ENCODE measurements at regions not wholly inside any gene's neighbourhood (a gene's known extent, or its start where the extent isn't known, plus 50 kb on each side); places are given as distances from the start of the nearest gene placed in this dataset.

DNA sequence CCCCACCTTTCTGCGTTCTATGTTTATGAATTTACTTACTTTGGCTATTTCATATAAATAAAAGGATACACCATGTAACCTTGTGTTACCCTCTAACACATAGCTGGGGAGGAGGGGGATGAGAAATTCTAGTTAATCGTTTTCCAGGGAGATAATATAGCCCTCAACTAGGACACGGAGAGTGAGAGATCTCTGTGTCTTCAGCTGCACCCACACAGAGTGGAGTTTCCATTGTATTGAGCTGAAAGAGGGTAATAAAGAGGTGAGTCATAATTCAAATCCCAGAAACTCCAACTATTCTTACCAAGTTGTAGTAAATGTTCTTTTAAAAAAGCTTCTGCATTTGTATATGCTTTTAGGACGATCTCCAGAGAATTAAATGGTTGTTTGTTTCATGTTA lies 110.1 kb upstream of the SULT1C3 start:
- no peak overlapping the region for H3K4me3 ChIP-seq (ENCODE audit: low read depth, low read length)
- DNase-seq (ENCODE audit: low read depth) = no peak
- TF ChIP-seq, protein P1, sequence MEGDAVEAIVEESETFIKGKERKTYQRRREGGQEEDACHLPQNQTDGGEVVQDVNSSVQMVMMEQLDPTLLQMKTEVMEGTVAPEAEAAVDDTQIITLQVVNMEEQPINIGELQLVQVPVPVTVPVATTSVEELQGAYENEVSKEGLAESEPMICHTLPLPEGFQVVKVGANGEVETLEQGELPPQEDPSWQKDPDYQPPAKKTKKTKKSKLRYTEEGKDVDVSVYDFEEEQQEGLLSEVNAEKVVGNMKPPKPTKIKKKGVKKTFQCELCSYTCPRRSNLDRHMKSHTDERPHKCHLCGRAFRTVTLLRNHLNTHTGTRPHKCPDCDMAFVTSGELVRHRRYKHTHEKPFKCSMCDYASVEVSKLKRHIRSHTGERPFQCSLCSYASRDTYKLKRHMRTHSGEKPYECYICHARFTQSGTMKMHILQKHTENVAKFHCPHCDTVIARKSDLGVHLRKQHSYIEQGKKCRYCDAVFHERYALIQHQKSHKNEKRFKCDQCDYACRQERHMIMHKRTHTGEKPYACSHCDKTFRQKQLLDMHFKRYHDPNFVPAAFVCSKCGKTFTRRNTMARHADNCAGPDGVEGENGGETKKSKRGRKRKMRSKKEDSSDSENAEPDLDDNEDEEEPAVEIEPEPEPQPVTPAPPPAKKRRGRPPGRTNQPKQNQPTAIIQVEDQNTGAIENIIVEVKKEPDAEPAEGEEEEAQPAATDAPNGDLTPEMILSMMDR (IDR thresholded peaks at IDR 0.05; ENCODE audit: control insufficient read depth, extremely low read depth, insufficient read depth) = no peak

DNA sequence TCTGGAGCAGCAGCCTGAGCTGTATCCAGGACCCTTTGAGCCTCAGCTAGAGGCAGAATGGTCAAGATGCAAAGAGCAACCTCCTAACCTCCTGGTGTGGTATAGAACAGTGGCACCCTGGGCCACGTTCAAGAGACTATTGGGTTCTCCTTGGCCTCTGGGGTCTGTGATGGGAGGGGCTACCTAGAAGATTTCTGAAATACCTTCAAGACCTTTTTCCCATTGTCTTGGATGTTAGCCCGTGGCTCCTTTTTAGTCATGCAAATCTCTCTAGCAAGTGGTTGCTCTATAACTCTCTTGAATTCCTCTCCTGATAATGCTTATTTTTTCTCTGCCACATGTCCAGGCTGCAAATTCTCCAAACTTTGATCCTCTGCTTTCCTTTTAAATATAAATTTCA lies 106.3 kb upstream of the SULT1C3 start:
- DNase-seq (ENCODE audit: low read depth) = no peak
- H3K4me3 ChIP-seq (ENCODE audit: low read depth, low read length) = no peak overlapping the region
- TF ChIP-seq, protein P1 (IDR thresholded peaks at IDR 0.05; ENCODE audit: control insufficient read depth, extremely low read depth, insufficient read depth) = no peak

DNA sequence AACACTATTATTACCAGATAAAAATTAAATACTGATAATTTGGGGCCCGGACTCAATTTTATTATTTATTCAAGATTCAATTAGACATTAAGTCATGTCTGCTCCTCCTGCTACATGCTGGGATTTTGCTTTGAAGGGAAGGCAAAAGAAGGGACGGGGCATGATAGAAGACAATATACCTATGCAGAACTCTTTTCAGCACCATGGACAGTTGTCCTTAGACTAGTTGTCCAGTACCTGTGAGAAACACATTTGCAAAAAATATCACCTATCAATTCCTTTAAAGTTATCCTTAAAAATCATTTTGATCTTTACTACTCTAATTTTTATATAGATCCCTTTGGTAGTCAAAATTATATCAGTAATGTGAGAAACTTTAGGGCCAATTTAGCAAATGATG lies 100.2 kb upstream of the SULT1C3 start:
- no peak overlapping the region for H3K4me3 ChIP-seq (ENCODE audit: low read depth, low read length)
- peak; percentile 13 for DNase-seq (ENCODE audit: low read depth)
- TF ChIP-seq, protein P1 (IDR thresholded peaks at IDR 0.05; ENCODE audit: control insufficient read depth, extremely low read depth, insufficient read depth) = no peak

DNA sequence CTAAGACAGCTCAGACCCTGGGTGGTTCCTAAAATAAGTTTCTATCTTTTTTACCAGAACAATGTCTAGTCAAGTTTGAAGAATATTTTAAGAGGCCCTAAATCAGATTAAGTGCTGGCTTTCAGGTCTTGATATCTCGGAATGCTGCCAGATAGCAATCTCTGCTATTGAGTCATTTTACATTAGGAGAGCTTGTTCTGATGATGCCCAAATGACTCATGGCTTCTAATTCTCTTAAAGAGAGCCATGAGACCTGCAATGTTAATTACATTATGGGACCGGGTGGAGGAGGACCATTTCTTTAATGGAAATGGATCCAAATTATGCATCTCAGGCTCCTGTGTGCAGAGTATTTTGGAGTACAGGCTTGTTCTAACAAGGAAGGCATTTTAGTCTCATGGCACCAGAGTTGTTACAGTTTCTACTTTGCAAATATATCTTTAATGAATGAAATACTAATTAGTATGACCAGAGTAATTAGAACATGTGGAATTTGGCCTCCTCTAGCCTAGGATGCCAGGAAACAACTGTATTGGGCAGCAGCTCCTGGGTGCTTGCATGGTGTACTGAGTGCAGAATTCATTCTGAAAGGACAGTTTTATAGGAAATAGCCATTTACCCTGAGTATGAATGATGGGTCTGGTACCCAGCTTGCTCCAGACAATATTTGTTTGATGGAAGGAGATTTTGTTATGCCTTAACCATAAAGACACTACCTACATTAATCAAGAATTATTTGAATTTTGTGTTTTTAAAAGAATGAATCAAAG lies 94.0 kb upstream of the SULT1C3 start:
- TF ChIP-seq, protein P1 (IDR thresholded peaks at IDR 0.05; ENCODE audit: control insufficient read depth, extremely low read depth, insufficient read depth) = no peak
- no peak for DNase-seq (ENCODE audit: low read depth)
- H3K4me3 ChIP-seq (ENCODE audit: low read depth, low read length) = no peak overlapping the region

DNA sequence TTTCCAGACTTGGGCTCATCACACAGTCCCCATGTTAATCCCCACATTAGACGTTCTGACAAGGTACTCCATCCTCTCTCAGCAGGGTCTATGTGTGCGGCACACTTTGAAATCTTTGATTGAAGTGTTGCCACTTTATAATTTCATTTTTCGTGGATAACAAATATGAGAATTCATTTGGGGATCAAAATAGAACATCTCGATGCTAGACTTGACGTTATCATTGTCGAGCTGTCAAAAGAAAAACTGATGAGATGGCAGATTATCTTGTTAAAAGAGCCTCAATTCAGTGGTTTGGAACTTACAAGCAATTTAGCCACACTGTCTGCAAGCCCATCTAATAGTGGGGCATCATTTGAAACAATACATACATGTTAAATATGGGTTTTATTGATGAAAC lies 91.2 kb upstream of the SULT1C3 start:
- DNase-seq (ENCODE audit: low read depth) = no peak
- TF ChIP-seq, protein P1 (IDR thresholded peaks at IDR 0.05; ENCODE audit: control insufficient read depth, extremely low read depth, insufficient read depth) = no peak
- no peak overlapping the region for H3K4me3 ChIP-seq (ENCODE audit: low read depth, low read length)

DNA sequence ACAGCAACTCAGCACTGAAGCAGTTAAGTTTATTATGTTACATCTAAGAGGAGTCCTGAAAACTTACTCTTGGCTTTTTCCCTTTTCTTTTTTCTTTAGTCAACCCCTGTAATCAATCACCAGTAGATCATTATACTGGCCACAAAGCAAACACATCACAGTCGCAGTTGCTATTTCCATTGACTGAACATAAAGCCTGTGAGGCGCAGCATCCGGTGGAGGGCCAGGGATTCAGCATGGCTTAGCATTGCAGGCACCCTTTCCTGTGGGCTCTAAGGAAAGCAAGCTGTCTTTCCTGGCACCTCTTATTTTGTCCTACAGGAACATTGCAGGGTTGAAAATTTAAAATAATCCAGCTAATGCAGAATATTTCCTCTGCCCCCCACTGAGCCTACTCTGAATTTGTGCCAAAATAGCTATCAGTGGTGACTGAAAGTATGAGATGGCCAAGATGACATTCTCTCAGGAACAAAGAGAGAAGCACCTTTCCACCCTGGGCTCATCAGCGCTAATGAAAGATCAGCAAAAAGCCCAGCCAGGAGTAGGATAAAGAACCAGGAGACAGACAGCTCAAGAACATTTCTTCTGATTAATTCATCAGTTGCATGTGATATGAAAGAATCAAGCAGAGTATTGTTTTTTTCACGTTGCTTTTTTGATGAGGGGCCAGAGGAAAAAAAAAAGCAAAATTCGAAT lies 85.3 kb upstream of the SULT1C3 start:
- H3K4me3 ChIP-seq (ENCODE audit: low read depth, low read length) = no peak overlapping the region
- TF ChIP-seq, protein P1 (IDR thresholded peaks at IDR 0.05; ENCODE audit: control insufficient read depth, extremely low read depth, insufficient read depth) = no peak
- DNase-seq (ENCODE audit: low read depth) = no peak
